Nephron progenitor cell (in vitro differentiated cells): ENCODE measurements at regions not wholly inside any gene's neighbourhood (a gene's known extent, or its start where the extent isn't known, plus 50 kb on each side); places are given as distances from the start of the nearest gene placed in this dataset.

Experiments used
- DNase-seq: peaks from one replicate; pipeline ENCODE4 v3.0.0; 2021
- H3K27ac Mint-ChIP-seq: 2 replicates; pipeline ENCODE4 v1.8.0; 2021; ENCODE audit warnings: mild to moderate bottlenecking, moderate library complexity, mixed read lengths
- H3K27me3 Mint-ChIP-seq: 2 replicates; pipeline ENCODE4 v1.8.0; 2021; ENCODE audit warnings: mild to moderate bottlenecking, low read depth, mixed read lengths; ENCODE audit not compliant: poor library complexity
- H3K36me3 Mint-ChIP-seq: 2 replicates; pipeline ENCODE4 v1.8.0; 2021; ENCODE audit warnings: low read depth, mixed read lengths
- H3K4me1 Mint-ChIP-seq: 2 replicates; pipeline ENCODE4 v1.8.0; 2021; ENCODE audit warnings: mixed read lengths
- H3K4me3 Mint-ChIP-seq: 2 replicates; pipeline ENCODE4 v1.8.0; 2021; ENCODE audit warnings: mild to moderate bottlenecking, moderate library complexity, mixed read lengths
- H3K9me3 Mint-ChIP-seq: 2 replicates; pipeline ENCODE4 v1.8.0; 2021; ENCODE audit warnings: mild to moderate bottlenecking, moderate library complexity, mixed read lengths
- CTCF ChIP-seq: fragments of 200-600 bp; sonication (generic); IDR thresholded peaks from 2 replicates; pipeline ENCODE4 v1.5.0; 2021; ENCODE audit warnings: antibody characterized with exemption

DNA sequence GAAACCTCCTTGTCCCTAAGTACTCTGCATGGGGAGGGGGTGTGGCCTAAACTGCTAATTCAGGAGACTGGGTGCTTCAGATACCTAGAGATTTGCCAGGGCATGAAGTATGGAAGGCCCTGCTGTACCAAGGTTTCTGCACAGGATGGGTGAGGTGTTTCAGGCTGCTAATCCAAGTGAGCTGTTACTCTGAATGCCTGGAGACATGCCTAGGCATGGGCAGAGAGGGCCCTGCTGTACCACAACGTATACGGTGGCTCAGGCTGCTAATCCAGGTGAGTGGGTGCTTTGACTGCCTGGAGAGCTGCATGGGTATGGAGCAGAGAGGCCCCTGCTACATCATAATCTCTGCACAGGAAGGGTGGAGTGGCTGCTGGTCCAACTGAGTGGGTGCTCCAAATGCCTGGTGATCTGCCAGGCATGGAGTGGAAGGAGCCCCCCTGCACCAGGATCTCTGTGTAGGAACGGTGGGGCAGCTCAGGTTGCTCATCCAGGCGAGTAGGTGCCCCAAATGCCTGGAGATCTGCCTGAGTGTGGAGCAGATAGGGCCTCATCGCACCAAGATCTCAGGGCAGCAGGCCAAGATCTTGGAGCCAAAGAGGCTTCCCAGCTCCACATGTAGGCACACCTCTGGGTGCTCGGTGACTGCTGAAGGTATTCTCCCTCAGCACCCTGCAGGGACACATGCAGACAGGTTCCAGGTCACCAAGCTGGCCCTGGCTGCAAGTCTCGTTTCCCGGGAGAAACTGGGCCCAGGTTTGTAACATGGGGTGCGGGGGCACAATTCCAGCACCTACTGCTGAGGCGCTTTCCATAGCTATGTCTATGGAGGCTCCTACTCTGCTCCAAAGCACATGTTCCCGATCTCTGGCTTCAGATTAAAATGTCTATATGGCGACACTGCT is 252.5 kb upstream of the PLXNA2 start:
- Mint-ChIP-seq H3K27me3 (peaks cover 10% of the 10 kb centered on the region), H3K27ac (no peak overlapping the region), H3K4me3 (no peak overlapping the region), H3K36me3 (no peaks in the 10 kb centered on the region), H3K4me1 (peaks cover 3% of the 10 kb centered on the region), H3K9me3 (peaks cover 8% of the 10 kb centered on the region)
- TF ChIP-seq CTCF: no peak
- DNase-seq: no peak

DNA sequence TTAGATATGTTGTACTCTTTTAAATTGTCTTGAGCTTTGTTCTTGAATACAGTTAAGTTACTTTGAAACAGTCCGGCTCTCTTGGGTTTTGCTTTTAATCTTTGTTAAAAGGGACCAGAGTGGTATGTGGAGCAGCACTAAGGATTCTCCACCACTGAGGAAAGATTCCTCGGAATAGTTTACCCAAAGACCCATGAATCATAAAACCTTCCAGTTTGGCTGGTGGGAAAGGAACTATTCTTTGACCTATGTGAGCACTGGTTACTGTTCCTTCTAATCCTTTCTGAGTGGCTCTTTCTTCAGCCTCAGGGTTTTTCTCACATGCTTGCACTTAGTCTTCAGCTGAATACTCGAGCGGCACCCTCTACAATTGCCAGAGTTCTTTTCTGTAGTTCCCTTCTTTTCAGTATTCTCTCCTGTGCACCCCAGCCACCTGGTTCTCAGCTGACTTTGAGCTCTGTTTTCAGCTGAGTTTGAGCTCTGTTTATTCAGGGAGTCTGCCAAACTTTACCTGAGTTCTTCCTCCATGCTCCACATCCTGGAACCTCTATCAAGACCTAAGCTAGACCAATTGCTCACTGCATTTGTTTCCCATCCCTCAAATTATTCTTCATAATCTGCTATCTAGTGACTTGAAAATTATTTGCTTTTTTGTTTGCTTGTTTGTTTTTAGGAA is 253.8 kb upstream of the PLXNA2 start:
- no peak for TF ChIP-seq CTCF
- H3K9me3 Mint-ChIP-seq: peaks cover 8% of the 10 kb centered on the region
- DNase-seq: no peak
- no peak overlapping the region for H3K27ac Mint-ChIP-seq
- H3K4me3 Mint-ChIP-seq: no peak overlapping the region
- peaks cover 12% of the 10 kb centered on the region for H3K27me3 Mint-ChIP-seq
- no peaks in the 10 kb centered on the region for H3K36me3 Mint-ChIP-seq
- H3K4me1 Mint-ChIP-seq: peaks cover 3% of the 10 kb centered on the region

- Mint-ChIP-seq H3K27ac (no peak overlapping the region), H3K9me3 (peaks cover 8% of the 10 kb centered on the region), H3K4me3 (no peak overlapping the region), H3K36me3 (no peaks in the 10 kb centered on the region), H3K27me3 (peaks cover 17% of the 10 kb centered on the region), H3K4me1 (peaks cover 3% of the 10 kb centered on the region)
- no peak for TF ChIP-seq CTCF
- no peak for DNase-seq
These were observed 254.8 kb upstream of the PLXNA2 start for GRCh38 chr1:208499026-208499425.

GRCh38 chr1:208499601-208500000 is 255.4 kb upstream of the PLXNA2 start:
- no peak for TF ChIP-seq CTCF
- no peak overlapping the region for H3K4me3 Mint-ChIP-seq
- H3K9me3 Mint-ChIP-seq: peaks cover 8% of the 10 kb centered on the region
- peaks cover 3% of the 10 kb centered on the region for H3K4me1 Mint-ChIP-seq
- H3K27ac Mint-ChIP-seq: no peak overlapping the region
- peaks cover 20% of the 10 kb centered on the region for H3K27me3 Mint-ChIP-seq
- H3K36me3 Mint-ChIP-seq: no peaks in the 10 kb centered on the region
- DNase-seq: no peak

DNA sequence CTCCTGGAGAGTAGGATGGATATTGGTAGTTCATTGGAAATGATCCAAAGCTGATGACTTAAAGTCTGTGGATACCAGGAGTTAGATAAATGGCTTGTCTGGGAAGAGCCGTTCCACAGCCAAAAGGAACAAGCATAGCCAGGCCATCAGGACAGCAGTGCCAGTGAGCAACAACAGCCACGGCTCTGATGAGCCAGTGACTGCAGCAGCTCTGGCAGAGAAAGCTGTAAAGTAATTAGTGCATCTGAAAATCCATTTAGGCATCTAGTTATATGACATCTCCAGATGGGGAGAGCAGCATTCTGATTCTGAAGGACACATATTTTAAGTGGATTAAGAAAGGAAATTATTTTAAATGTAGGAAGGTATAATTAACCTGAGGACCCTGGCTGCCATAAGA is 256.2 kb upstream of the PLXNA2 start:
- Mint-ChIP-seq H3K4me3 (no peak overlapping the region), H3K27me3 (peaks cover 20% of the 10 kb centered on the region), H3K27ac (no peak overlapping the region), H3K9me3 (peaks cover 4% of the 10 kb centered on the region), H3K36me3 (no peaks in the 10 kb centered on the region), H3K4me1 (peaks cover 3% of the 10 kb centered on the region)
- DNase-seq: no peak
- no peak for TF ChIP-seq CTCF
